HCT116 (cell line): ENCODE measurements at regions not wholly inside any gene's neighbourhood (a gene's known extent, or its start where the extent isn't known, plus 50 kb on each side); places are given as distances from the start of the nearest gene placed in this dataset.

ENCODE experiments used
- ATAC-seq: fragments of 200-7000 bp; cut with Tn5 transposase; 2 replicates; pipeline ENCODE4 v1.9.1; 2020; ENCODE audit warnings: mild to moderate bottlenecking, moderate library complexity
- BruUV-seq: library from RNA; stranded (reverse); fragments of 400-500 nt; replicated peaks from 2 replicates; lab custom pipeline; 2021; lab: Mats Ljungman, UMichigan
- CTCF ChIA-PET: fragments of 300-600 bp; sonication (Branson Sonifier 250); formaldehyde crosslinking; loops from one replicate; lab custom pipeline; 2021; ENCODE audit warnings: antibody characterized with exemption; lab: Charles Lee
- POLR2A ChIA-PET: fragments of 300-600, 350-600 bp; sonication (Branson Sonifier 250); formaldehyde crosslinking; loops from one replicate; lab custom pipeline; 2021; ENCODE audit warnings: antibody characterized with exemption; lab: Charles Lee
- RAD21 ChIA-PET, 2 experiments: fragments of 300-600 bp; sonication (Branson Sonifier 250); formaldehyde crosslinking; loops; one replicate each; lab custom pipeline; 2023; ENCODE audit warnings: low total read pairs in 2 of 2; ENCODE audit not compliant: uncharacterized antibody in 2 of 2, unreplicated experiment in 2 of 2, low non-redundant PET in 1 of 2; lab: Charles Lee
- DNase-seq: peaks from one replicate; pipeline ENCODE4 v3.0.0-alpha.2; 2010; ENCODE audit warnings: low read depth, low spot score
- H2AFZ ChIP-seq: fragments of 200-600 bp; shearing (Covaris generic), sonication (generic); 2 replicates; pipeline ENCODE4 v1.6.1; 2017; ENCODE audit warnings: low read depth, mixed run types, mixed read lengths, antibody characterized with exemption, low read length; ENCODE audit not compliant: poor library complexity, severe bottlenecking
- H3K27ac ChIP-seq: 2 replicates; pipeline ENCODE4 v1.5.1; 2012; ENCODE audit warnings: low read depth, low read length
- H3K27me3 ChIP-seq: fragments of 200-600 bp; sonication (generic); 2 replicates; pipeline ENCODE4 v1.6.1; 2016; ENCODE audit warnings: mixed run types, low read length, mixed read lengths; ENCODE audit not compliant: insufficient read depth
- H3K36me3 ChIP-seq, 2 experiments: fragments of 200-500 bp in 1 of 2; fragments of 200-600 bp in 1 of 2; sonication (Bioruptor generic) in 1 of 2; sonication (generic) in 1 of 2; 2 replicates each; pipeline versions ENCODE4 v1.5.1 to v1.6.1; 2014 to 2016; ENCODE audit warnings: low read length in 2 of 2, inconsistent platforms in 1 of 2, mixed read lengths in 1 of 2, mixed run types in 1 of 2; ENCODE audit not compliant: insufficient read depth in 2 of 2, control insufficient read depth in 1 of 2
- H3K4me1 ChIP-seq, 2 experiments: fragments of 200-600 bp in 1 of 2; sonication (generic) in 1 of 2; 2 replicates each; pipeline versions ENCODE4 v1.5.1 to v1.6.1; 2012 to 2017; ENCODE audit warnings: low read length in 2 of 2, inconsistent platforms in 1 of 2, mild to moderate bottlenecking in 1 of 2, mixed read lengths in 1 of 2, mixed run types in 1 of 2, moderate library complexity in 1 of 2; ENCODE audit not compliant: insufficient read depth in 2 of 2, control insufficient read depth in 1 of 2
- H3K4me2 ChIP-seq: fragments of 200-600 bp; sonication (generic); 2 replicates; pipeline ENCODE4 v1.6.1; 2017; ENCODE audit warnings: mixed run types, low read length, mixed read lengths
- H3K4me3 ChIP-seq, 2 experiments: fragments of 200-600 bp in 1 of 2; sonication (generic) in 1 of 2; replicated peaks in 1 of 2; 2 replicates each; pipeline ENCODE4 v1.5.1; 2011 to 2016; ENCODE audit warnings: low read length in 2 of 2, control low read depth in 1 of 2, low read depth in 1 of 2, mild to moderate bottlenecking in 1 of 2, mixed read lengths in 1 of 2, mixed run types in 1 of 2
- H3K79me2 ChIP-seq: fragments of 200-600 bp; sonication (generic); 2 replicates; pipeline ENCODE4 v1.6.1; 2017; ENCODE audit warnings: mild to moderate bottlenecking, mixed run types, low read length, moderate library complexity, mixed read lengths; ENCODE audit not compliant: insufficient read depth
- H3K9ac ChIP-seq: fragments of 200-600 bp; sonication (generic); 2 replicates; pipeline ENCODE4 v1.6.1; 2016; ENCODE audit warnings: low read length, mixed read lengths
- H3K9me2 ChIP-seq: fragments of 200-600 bp; sonication (generic), shearing (Covaris generic); 2 replicates; pipeline ENCODE4 v1.6.1; 2017; ENCODE audit warnings: mixed run types, mild to moderate bottlenecking, moderate library complexity; ENCODE audit not compliant: insufficient read depth
- H3K9me3 ChIP-seq, 2 experiments: fragments of 200-500 bp in 1 of 2; fragments of 200-600 bp in 1 of 2; sonication (Bioruptor generic) in 1 of 2; sonication (generic) in 1 of 2; 2 replicates each; pipeline ENCODE4 v1.6.1; 2014 to 2017; ENCODE audit warnings: low read length in 2 of 2, mixed read lengths in 2 of 2, inconsistent platforms in 1 of 2, low read depth in 1 of 2, mild to moderate bottlenecking in 1 of 2, mixed run types in 1 of 2, moderate library complexity in 1 of 2; ENCODE audit not compliant: control insufficient read depth in 1 of 2, insufficient read depth in 1 of 2
- H4K20me1 ChIP-seq: fragments of 200-600 bp; sonication (generic), shearing (Covaris generic); 2 replicates; pipeline ENCODE4 v1.6.1; 2017; ENCODE audit warnings: mixed run types, mild to moderate bottlenecking, moderate library complexity; ENCODE audit not compliant: insufficient read depth
- POLR2AphosphoS5 ChIP-seq: IDR thresholded peaks from 2 replicates; pipeline ENCODE4 v1.6.1; 2011; ENCODE audit warnings: mild to moderate bottlenecking, low read depth, low read length, moderate library complexity
- SIN3A ChIP-seq: IDR thresholded peaks from 2 replicates; pipeline ENCODE4 v1.6.1; 2012; ENCODE audit warnings: low read depth
- SP1 ChIP-seq: IDR thresholded peaks from 2 replicates; pipeline ENCODE4 v1.6.1; 2012; ENCODE audit warnings: low read depth
- TCF7L2 ChIP-seq: IDR thresholded peaks from 2 replicates; pipeline ENCODE4 v1.7.0; 2011; ENCODE audit warnings: borderline replicate concordance, inconsistent platforms; ENCODE audit not compliant: insufficient read depth, insufficient read length; ENCODE audit errors: extremely low read depth
- intact Hi-C: fragments of 100-400 bp; cut with micrococcal nuclease; formaldehyde crosslinking; loops from 2 replicates; pipeline ENCODE4 v1.10.0; 2022
- TF ChIP-seq, protein P1 (sequence below): IDR thresholded peaks from 2 replicates; pipeline ENCODE4 v1.6.1; 2012; ENCODE audit warnings: low read depth
- TF ChIP-seq, protein P2 (sequence below), 3 experiments: fragments of 200-600 bp in 1 of 3; sonication (generic) in 1 of 3; IDR thresholded peaks in 2 of 3; conservative IDR thresholded peaks in 1 of 3; 2 replicates each; pipeline ENCODE4 v1.5.1; 2012 to 2017; ENCODE audit warnings: low read depth in 2 of 3, low read length in 2 of 3, antibody characterized with exemption in 1 of 3, borderline replicate concordance in 1 of 3, control low read depth in 1 of 3, mild to moderate bottlenecking in 1 of 3, mixed read lengths in 1 of 3, mixed run types in 1 of 3, moderate library complexity in 1 of 3; ENCODE audit not compliant: insufficient read depth in 1 of 3

DNA sequence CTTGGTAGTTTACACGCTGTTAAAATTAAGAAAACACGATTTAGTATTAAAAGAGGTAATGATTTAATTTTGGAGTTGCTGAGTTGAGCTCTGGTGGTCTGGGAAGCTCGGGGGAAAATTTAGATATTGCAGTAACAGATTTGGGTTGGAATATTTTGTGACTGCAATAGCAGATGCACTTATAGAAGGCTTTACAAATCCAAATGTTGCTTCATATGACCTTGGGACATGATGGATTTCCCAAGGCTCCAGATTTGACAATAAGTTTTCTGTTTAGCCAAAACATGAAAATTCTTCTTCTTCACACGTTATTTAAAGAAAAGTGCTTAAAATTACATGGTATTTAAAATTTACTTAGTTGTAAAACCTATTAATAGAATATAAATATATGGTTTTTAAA is 302.0 kb downstream of the SPRY1 start:
- Histone ChIP-seq H3K27ac (no peak overlapping the region), H4K20me1 (no peaks in the 10 kb centered on the region), H3K9ac (no peak overlapping the region), H3K4me1 (no peaks in the 10 kb centered on the region), H3K9me3 (no peaks in the 10 kb centered on the region), H3K36me3 (no peaks in the 10 kb centered on the region), H2AFZ (no peak overlapping the region), H3K4me3 (no peak overlapping the region), H3K4me2 (no peak overlapping the region), H3K79me2 (no peaks in the 10 kb centered on the region), H3K9me2 (no peaks in the 10 kb centered on the region), H3K27me3 (no peaks in the 10 kb centered on the region)
- DNase-seq, result no peak
- BruUV-seq, result no TSS peak
- intact Hi-C loops, result no loop called here
- RAD21 ChIA-PET, result no interaction called here
- CTCF ChIA-PET, result no interaction called here
- TF ChIP-seq, protein P1, sequence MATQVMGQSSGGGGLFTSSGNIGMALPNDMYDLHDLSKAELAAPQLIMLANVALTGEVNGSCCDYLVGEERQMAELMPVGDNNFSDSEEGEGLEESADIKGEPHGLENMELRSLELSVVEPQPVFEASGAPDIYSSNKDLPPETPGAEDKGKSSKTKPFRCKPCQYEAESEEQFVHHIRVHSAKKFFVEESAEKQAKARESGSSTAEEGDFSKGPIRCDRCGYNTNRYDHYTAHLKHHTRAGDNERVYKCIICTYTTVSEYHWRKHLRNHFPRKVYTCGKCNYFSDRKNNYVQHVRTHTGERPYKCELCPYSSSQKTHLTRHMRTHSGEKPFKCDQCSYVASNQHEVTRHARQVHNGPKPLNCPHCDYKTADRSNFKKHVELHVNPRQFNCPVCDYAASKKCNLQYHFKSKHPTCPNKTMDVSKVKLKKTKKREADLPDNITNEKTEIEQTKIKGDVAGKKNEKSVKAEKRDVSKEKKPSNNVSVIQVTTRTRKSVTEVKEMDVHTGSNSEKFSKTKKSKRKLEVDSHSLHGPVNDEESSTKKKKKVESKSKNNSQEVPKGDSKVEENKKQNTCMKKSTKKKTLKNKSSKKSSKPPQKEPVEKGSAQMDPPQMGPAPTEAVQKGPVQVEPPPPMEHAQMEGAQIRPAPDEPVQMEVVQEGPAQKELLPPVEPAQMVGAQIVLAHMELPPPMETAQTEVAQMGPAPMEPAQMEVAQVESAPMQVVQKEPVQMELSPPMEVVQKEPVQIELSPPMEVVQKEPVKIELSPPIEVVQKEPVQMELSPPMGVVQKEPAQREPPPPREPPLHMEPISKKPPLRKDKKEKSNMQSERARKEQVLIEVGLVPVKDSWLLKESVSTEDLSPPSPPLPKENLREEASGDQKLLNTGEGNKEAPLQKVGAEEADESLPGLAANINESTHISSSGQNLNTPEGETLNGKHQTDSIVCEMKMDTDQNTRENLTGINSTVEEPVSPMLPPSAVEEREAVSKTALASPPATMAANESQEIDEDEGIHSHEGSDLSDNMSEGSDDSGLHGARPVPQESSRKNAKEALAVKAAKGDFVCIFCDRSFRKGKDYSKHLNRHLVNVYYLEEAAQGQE, result no peak
- TF ChIP-seq, protein P2, sequence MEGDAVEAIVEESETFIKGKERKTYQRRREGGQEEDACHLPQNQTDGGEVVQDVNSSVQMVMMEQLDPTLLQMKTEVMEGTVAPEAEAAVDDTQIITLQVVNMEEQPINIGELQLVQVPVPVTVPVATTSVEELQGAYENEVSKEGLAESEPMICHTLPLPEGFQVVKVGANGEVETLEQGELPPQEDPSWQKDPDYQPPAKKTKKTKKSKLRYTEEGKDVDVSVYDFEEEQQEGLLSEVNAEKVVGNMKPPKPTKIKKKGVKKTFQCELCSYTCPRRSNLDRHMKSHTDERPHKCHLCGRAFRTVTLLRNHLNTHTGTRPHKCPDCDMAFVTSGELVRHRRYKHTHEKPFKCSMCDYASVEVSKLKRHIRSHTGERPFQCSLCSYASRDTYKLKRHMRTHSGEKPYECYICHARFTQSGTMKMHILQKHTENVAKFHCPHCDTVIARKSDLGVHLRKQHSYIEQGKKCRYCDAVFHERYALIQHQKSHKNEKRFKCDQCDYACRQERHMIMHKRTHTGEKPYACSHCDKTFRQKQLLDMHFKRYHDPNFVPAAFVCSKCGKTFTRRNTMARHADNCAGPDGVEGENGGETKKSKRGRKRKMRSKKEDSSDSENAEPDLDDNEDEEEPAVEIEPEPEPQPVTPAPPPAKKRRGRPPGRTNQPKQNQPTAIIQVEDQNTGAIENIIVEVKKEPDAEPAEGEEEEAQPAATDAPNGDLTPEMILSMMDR (IDR thresholded peaks at IDR 0.05 in 2 of 3, conservative IDR thresholded peaks at IDR 0.05 in 1 of 3; ENCODE audit: borderline replicate concordance in 1 of 3, insufficient read depth in 1 of 3, low read depth in 2 of 3, low read length in 2 of 3), result no peak
- TF ChIP-seq SIN3A (no peak), TCF7L2 (no peak), SP1 (no peak), POLR2AphosphoS5 (no peak)
- no peak for ATAC-seq
- POLR2A ChIA-PET, result no interaction called here
